GM20431 (cell line): ENCODE measurements at regions not wholly inside any gene's neighbourhood (a gene's known extent, or its start where the extent isn't known, plus 50 kb on each side); places are given as distances from the start of the nearest gene placed in this dataset.

ENCODE experiments used
- in situ Hi-C: fragments of 300-500 bp; cut with MseI, MboI; formaldehyde crosslinking; loops from one replicate; pipeline ENCODE4 v1.15.0; 2020; ENCODE audit warnings: low sequenced_read_pairs; ENCODE audit not compliant: unreplicated experiment

GRCh38 chr7:94054130-94054529 lies 50.0 kb upstream of the BET1 start:
- in situ Hi-C loops = no loop called here

GRCh38 chr7:94055963-94056362 lies 51.8 kb upstream of the BET1 start:
- in situ Hi-C loops = no loop called here

GRCh38 chr7:94056796-94057207 lies 52.6 kb upstream of the BET1 start:
- in situ Hi-C loops = no loop called here

- in situ Hi-C loops = no loop called here
Observed at GRCh38 chr7:94057955-94058354, 53.8 kb upstream of the BET1 start.

- in situ Hi-C loops = no loop called here
Observed at GRCh38 chr7:94059746-94060145, 55.6 kb upstream of the BET1 start.

- in situ Hi-C loops = no loop called here
Observed at GRCh38 chr7:94060752-94061151, 56.6 kb upstream of the BET1 start.

- in situ Hi-C loops = no loop called here
Observed at GRCh38 chr7:94061326-94061725, 57.2 kb upstream of the BET1 start.

GRCh38 chr7:94062372-94062771 lies 58.2 kb upstream of the BET1 start:
- in situ Hi-C loops = no loop called here

GRCh38 chr7:94064541-94065191 lies 60.5 kb upstream of the BET1 start:
- in situ Hi-C loops = no loop called here

- in situ Hi-C loops = no loop called here
Observed at GRCh38 chr7:94067047-94067446, 62.9 kb upstream of the BET1 start.

- in situ Hi-C loops = no loop called here
Observed at GRCh38 chr7:94067506-94067905, 63.4 kb upstream of the BET1 start.

- in situ Hi-C loops = no loop called here
Observed at GRCh38 chr7:94069162-94069739, 65.1 kb upstream of the BET1 start.

GRCh38 chr7:94080551-94080950 lies 76.4 kb upstream of the BET1 start:
- in situ Hi-C loops = no loop called here

- in situ Hi-C loops = no loop called here
Observed at GRCh38 chr7:94082126-94082525, 78.0 kb upstream of the BET1 start.

- in situ Hi-C loops = no loop called here
Observed at GRCh38 chr7:94087664-94088352, 83.7 kb upstream of the BET1 start.

- in situ Hi-C loops = no loop called here
Observed at GRCh38 chr7:94088560-94088959, 84.4 kb upstream of the BET1 start.

GRCh38 chr7:94089806-94090205 lies 85.7 kb upstream of the BET1 start:
- in situ Hi-C loops = loop anchor here (10.0 kb wide), 1 partner anchor 185 kb away; the partner anchor contains the start of gene GNGT1

- in situ Hi-C loops = loop anchor here (10.0 kb wide), 1 partner anchor 188 kb away; the partner anchor contains the start of gene GNGT1
Observed at GRCh38 chr7:94092980-94093379, 88.8 kb upstream of the BET1 start.

GRCh38 chr7:94094298-94094697 lies 90.1 kb upstream of the BET1 start:
- in situ Hi-C loops = loop anchor here (10.0 kb wide), 1 partner anchor 189 kb away; the partner anchor contains the start of gene GNGT1

- in situ Hi-C loops = loop anchor here (10.0 kb wide), 1 partner anchor 191 kb away; the partner anchor contains the start of gene GNGT1
Observed at GRCh38 chr7:94095316-94096009, 91.3 kb upstream of the BET1 start.

GRCh38 chr7:94099679-94100078 lies 95.5 kb upstream of the BET1 start:
- in situ Hi-C loops = loop anchor here (10.0 kb wide), 1 partner anchor 195 kb away; the partner anchor contains the start of gene GNGT1
